ENCODE measurements at regions not wholly inside any gene's neighbourhood (a gene's known extent, or its start where the extent isn't known, plus 50 kb on each side); places are given as distances from the start of the nearest gene placed in this dataset.

DNA sequence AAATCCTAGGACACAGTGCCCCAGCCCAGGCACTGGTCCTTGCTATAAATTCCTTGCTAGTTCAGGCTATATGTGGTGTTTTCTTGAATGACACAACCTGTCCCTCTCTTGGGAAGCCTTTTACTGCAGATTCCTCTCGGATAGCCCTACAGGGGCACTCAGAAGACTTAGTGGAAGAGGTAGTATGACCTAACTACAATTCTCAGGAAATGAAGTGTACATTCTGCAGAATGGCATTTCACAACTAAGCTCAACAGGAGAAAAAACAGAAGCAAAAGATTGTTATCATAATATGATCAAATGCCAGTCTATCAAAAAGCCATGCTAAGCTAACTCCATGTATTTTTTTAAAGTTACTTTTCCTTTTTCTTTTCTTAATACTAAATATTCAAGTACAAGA is 66.3 kb upstream of the FBXL4 start:
- no peak overlapping the region for H3K27ac ChIP-seq (ENCODE audit: low read depth, low read length, poor library complexity, severe bottlenecking)
- no peaks in the 10 kb centered on the region for H4K20me1 ChIP-seq (ENCODE audit: insufficient read depth, low read length)
- H3K4me2 ChIP-seq (ENCODE audit: low read length), result no peak overlapping the region
- BruUV-seq (replicated peaks), result no TSS peak
- no peaks in the 10 kb centered on the region for H3K9me3 ChIP-seq (ENCODE audit: low read length)
- POLR2A ChIA-PET, result interaction anchor here (0.6 to 1.0 kb wide), 3 partner anchors 17 to 185 kb away, joined by 3 to 4 read pairs (median 3); no protein-coding TSS in a partner anchor
- H3K36me3 ChIP-seq (ENCODE audit: insufficient read depth, low read length), result no peaks in the 10 kb centered on the region
- CTCF ChIA-PET (ENCODE audit: unreplicated experiment), result interaction anchor here (0.6 kb wide), 1 partner anchor 414 kb away, joined by 3 read pairs; no protein-coding TSS in a partner anchor
- DNase-seq (ENCODE audit: low spot score), result no peak
- no peaks in the 10 kb centered on the region for H3K9me2 ChIP-seq (ENCODE audit: insufficient read depth, low read length)
- no peak overlapping the region for H3K4me3 ChIP-seq (ENCODE audit: low read depth, low read length, poor library complexity, severe bottlenecking)
- H2AFZ ChIP-seq (ENCODE audit: low read length), result no peak overlapping the region
- no peaks in the 10 kb centered on the region for H3K79me2 ChIP-seq (ENCODE audit: insufficient read depth, low read depth, low read length)
- TF ChIP-seq EZH2phosphoT487 (IDR thresholded peaks at IDR 0.05; ENCODE audit: borderline replicate concordance, low read depth, low read length), result no peak
- TF ChIP-seq, protein P1, sequence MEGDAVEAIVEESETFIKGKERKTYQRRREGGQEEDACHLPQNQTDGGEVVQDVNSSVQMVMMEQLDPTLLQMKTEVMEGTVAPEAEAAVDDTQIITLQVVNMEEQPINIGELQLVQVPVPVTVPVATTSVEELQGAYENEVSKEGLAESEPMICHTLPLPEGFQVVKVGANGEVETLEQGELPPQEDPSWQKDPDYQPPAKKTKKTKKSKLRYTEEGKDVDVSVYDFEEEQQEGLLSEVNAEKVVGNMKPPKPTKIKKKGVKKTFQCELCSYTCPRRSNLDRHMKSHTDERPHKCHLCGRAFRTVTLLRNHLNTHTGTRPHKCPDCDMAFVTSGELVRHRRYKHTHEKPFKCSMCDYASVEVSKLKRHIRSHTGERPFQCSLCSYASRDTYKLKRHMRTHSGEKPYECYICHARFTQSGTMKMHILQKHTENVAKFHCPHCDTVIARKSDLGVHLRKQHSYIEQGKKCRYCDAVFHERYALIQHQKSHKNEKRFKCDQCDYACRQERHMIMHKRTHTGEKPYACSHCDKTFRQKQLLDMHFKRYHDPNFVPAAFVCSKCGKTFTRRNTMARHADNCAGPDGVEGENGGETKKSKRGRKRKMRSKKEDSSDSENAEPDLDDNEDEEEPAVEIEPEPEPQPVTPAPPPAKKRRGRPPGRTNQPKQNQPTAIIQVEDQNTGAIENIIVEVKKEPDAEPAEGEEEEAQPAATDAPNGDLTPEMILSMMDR (conservative IDR thresholded peaks at IDR 0.05; ENCODE audit: low read length), result no peak
- intact Hi-C loops (cut with micrococcal nuclease; ENCODE audit: unreplicated experiment), result no loop called here
- H3K4me1 ChIP-seq (ENCODE audit: insufficient read depth, low read length, poor library complexity, severe bottlenecking), result no peaks in the 10 kb centered on the region

DNA sequence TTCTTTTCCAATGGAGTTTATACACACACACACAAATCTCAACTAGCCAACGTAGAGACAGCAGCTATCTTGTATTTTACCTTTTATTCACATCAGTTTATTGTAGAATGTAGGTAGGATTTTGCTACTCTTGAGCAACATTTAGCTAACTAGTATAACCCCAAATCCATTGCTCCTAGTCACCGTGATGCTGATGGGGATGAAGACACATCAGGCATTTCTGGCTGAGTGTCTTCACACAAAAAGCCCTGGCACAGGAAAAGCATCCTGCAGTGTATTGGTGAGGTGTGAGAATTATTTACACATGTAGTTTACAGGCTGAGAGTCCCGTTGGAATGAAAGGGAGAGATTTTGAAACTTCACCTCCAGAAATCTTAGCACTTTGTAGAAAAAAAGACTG is 65.9 kb upstream of the FBXL4 start:
- no peaks in the 10 kb centered on the region for H3K36me3 ChIP-seq (ENCODE audit: insufficient read depth, low read length)
- DNase-seq (ENCODE audit: low spot score), result no peak
- TF ChIP-seq, protein P1 (conservative IDR thresholded peaks at IDR 0.05; ENCODE audit: low read length), result no peak
- no peak for TF ChIP-seq EZH2phosphoT487 (IDR thresholded peaks at IDR 0.05; ENCODE audit: borderline replicate concordance, low read depth, low read length)
- no peaks in the 10 kb centered on the region for H3K4me1 ChIP-seq (ENCODE audit: insufficient read depth, low read length, poor library complexity, severe bottlenecking)
- H3K4me2 ChIP-seq (ENCODE audit: low read length), result no peak overlapping the region
- no peak overlapping the region for H3K27ac ChIP-seq (ENCODE audit: low read depth, low read length, poor library complexity, severe bottlenecking)
- no peak overlapping the region for H2AFZ ChIP-seq (ENCODE audit: low read length)
- BruUV-seq (replicated peaks), result no TSS peak
- no peak overlapping the region for H3K4me3 ChIP-seq (ENCODE audit: low read depth, low read length, poor library complexity, severe bottlenecking)
- no peaks in the 10 kb centered on the region for H3K9me3 ChIP-seq (ENCODE audit: low read length)
- H3K79me2 ChIP-seq (ENCODE audit: insufficient read depth, low read depth, low read length), result no peaks in the 10 kb centered on the region
- H4K20me1 ChIP-seq (ENCODE audit: insufficient read depth, low read length), result no peaks in the 10 kb centered on the region
- no peaks in the 10 kb centered on the region for H3K9me2 ChIP-seq (ENCODE audit: insufficient read depth, low read length)
- intact Hi-C loops (cut with micrococcal nuclease; ENCODE audit: unreplicated experiment), result no loop called here
- ChIA-PET CTCF (ENCODE audit: unreplicated experiment) (no interaction called here), POLR2A (interaction anchor here (0.6 to 0.7 kb wide), 2 partner anchors 44 to 185 kb away, joined by 3 to 4 read pairs; no protein-coding TSS in a partner anchor)

DNA sequence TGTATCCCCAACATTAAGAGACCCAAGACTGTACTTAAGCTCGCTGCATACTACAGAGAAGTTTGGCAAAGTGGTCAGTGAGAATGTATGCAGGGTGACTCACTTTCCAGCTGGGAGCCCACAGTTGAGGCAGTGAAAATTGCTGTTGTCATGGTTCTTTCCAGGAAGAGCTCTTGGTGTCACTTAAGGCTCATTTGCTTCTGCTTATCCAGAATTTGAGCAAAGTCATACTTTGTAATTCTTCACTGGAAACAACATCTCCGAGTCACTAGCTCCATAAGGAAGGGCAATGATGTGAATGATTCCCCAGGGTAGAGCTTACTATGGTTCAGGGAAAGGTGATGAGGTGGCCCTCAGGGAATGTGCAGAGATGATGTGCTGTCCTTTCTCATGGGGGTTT is 65.4 kb upstream of the FBXL4 start:
- Histone ChIP-seq H4K20me1 (ENCODE audit: insufficient read depth, low read length) (no peaks in the 10 kb centered on the region), H3K79me2 (ENCODE audit: insufficient read depth, low read depth, low read length) (no peaks in the 10 kb centered on the region), H3K4me2 (ENCODE audit: low read length) (no peak overlapping the region), H3K36me3 (ENCODE audit: insufficient read depth, low read length) (no peaks in the 10 kb centered on the region), H2AFZ (ENCODE audit: low read length) (no peak overlapping the region), H3K4me3 (ENCODE audit: low read depth, low read length, poor library complexity, severe bottlenecking) (no peak overlapping the region), H3K4me1 (ENCODE audit: insufficient read depth, low read length, poor library complexity, severe bottlenecking) (no peaks in the 10 kb centered on the region), H3K9me2 (ENCODE audit: insufficient read depth, low read length) (no peaks in the 10 kb centered on the region), H3K9me3 (ENCODE audit: low read length) (no peaks in the 10 kb centered on the region), H3K27ac (ENCODE audit: low read depth, low read length, poor library complexity, severe bottlenecking) (no peak overlapping the region)
- DNase-seq (ENCODE audit: low spot score), result no peak
- ChIA-PET POLR2A (interaction anchor here (0.7 kb wide), 1 partner anchor 12 kb away, joined by 3 read pairs; no protein-coding TSS in a partner anchor), CTCF (ENCODE audit: unreplicated experiment) (no interaction called here)
- TF ChIP-seq EZH2phosphoT487 (IDR thresholded peaks at IDR 0.05; ENCODE audit: borderline replicate concordance, low read depth, low read length), result no peak
- TF ChIP-seq, protein P1 (conservative IDR thresholded peaks at IDR 0.05; ENCODE audit: low read length), result no peak
- no TSS peak for BruUV-seq (replicated peaks)
- intact Hi-C loops (cut with micrococcal nuclease; ENCODE audit: unreplicated experiment), result no loop called here
